ENCODE measurements at regions not wholly inside any gene's neighbourhood (a gene's known extent, or its start where the extent isn't known, plus 50 kb on each side); places are given as distances from the start of the nearest gene placed in this dataset.

DNA sequence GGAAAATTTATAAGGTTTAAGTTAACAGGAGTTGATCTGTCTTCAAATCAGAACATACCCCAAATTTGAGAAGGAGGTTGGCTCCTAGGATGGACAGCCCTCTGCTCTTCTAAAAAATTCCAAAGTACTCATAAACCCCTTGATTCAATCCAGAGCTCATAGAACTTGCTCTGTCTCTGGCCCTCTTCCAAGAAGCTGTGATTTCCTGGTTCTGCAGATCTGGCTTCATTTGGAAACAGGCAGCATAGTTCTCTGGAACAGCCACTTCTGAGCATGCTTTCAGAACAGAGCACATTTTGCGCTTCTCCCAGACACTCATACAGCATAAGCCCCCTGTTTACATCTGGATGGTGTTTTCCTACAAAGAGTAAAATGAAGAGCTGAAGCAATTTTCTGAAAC is 96.7 kb downstream of the KBTBD8 start:
- Histone ChIP-seq H4K20me1 (replicated peaks in 1 of 2; ENCODE audit: control insufficient read depth in 1 of 2, insufficient read depth in 2 of 2, low read length in 2 of 2) (no peaks in the 10 kb centered on the region), H3K4me2 (ENCODE audit: insufficient read depth in 1 of 2, low read depth in 2 of 2, low read length in 2 of 2) (no peak overlapping the region), H2BK12ac (ENCODE audit: low read depth, low read length) (no peak overlapping the region), H3K79me1 (ENCODE audit: low read depth, low read length) (no peaks in the 10 kb centered on the region), H4K5ac (ENCODE audit: insufficient read length, low read depth, low read length) (no peak overlapping the region), H3K18ac (ENCODE audit: extremely low read depth, low read length) (no peak overlapping the region), H3K27ac (ENCODE audit: low read depth, low read length) (no peak overlapping the region), H2BK120ac (replicated peaks; ENCODE audit: low read depth, low read length) (no peak overlapping the region), H3K4me1 (replicated peaks in 1 of 4; ENCODE audit: control insufficient read depth in 3 of 4, insufficient read depth in 4 of 4, low read length in 3 of 4) (peaks cover 0 to 11% (median 0%) of the 10 kb centered on the region in 4 experiments; a peak in 1 of 7 replicates), H4K8ac (ENCODE audit: extremely low read depth, insufficient read depth, low read length) (no peak overlapping the region), H4K91ac (replicated peaks; ENCODE audit: insufficient read length, low read length) (no peak overlapping the region), H2BK5ac (ENCODE audit: low read depth, low read length) (no peak overlapping the region), H3K4me3 (ENCODE audit: extremely low read depth in 1 of 4, insufficient read depth in 2 of 4, low read depth in 3 of 4, low read length in 4 of 4) (no peak overlapping the region), H3K56ac (replicated peaks; ENCODE audit: insufficient read length, low read depth, low read length) (no peak overlapping the region), H3K14ac (ENCODE audit: insufficient read length) (no peak overlapping the region), H3K27me3 (replicated peaks in 1 of 4; ENCODE audit: control insufficient read depth in 3 of 4, extremely low read depth in 1 of 4, insufficient read depth in 3 of 4, low read length in 3 of 4) (no peaks in the 10 kb centered on the region), H3K4ac (replicated peaks; ENCODE audit: insufficient read length, low read depth, low read length) (no peak overlapping the region), H3K23ac (ENCODE audit: insufficient read length) (no peak overlapping the region), H3K79me2 (ENCODE audit: control insufficient read depth in 1 of 2, insufficient read depth in 2 of 2, low read length in 2 of 2) (no peaks in the 10 kb centered on the region), H3K23me2 (ENCODE audit: low read depth, low read length) (no peaks in the 10 kb centered on the region), H2AK5ac (ENCODE audit: low read depth, low read length) (no peak overlapping the region), H2AFZ (ENCODE audit: low read length) (0 out of 2 replicates have a peak overlapping the region, but pooled peaks have one; percentile 4), H3K9ac (replicated peaks in 1 of 4; ENCODE audit: extremely low read depth in 1 of 4, low read depth in 3 of 4, low read length in 3 of 4) (no peak overlapping the region), H3K9me3 (ENCODE audit: insufficient read depth in 2 of 2, low read depth in 1 of 2, low read length in 1 of 2) (no peaks in the 10 kb centered on the region), H2BK15ac (ENCODE audit: low read length) (no peak overlapping the region), H3K36me3 (ENCODE audit: control insufficient read depth in 2 of 4, insufficient read depth in 4 of 4, low read length in 3 of 4) (no peaks in the 10 kb centered on the region), H2BK20ac (ENCODE audit: low read length) (no peak overlapping the region)
- ChIA-PET CTCF (ENCODE audit: partially characterized antibody) (interaction anchor here (0.9 to 5.0 kb wide), 3 partner anchors 15 to 122 kb away, joined by 3 to 25 read pairs (median 4); no protein-coding TSS in a partner anchor), POLR2A (ENCODE audit: partially characterized antibody) (interaction anchor here (1.1 kb wide), 1 partner anchor 17 kb away, joined by 3 read pairs; no protein-coding TSS in a partner anchor)
- DNase-seq (ENCODE audit: low read depth in 1 of 2, low spot score in 2 of 2) (no peak), FAIRE-seq (no peak)
- 95% methylated on average over 1 of the region's 1 CpG; no CpG with 5 or more reads in 1 of the 2 experiments for WGBS, 2 experiments (ENCODE audit: extremely low coverage in 1 of 2, insufficient coverage in 1 of 2, insufficient read length in 1 of 2, insufficient replicate concordance in 2 of 2, low coverage in 1 of 2, low lambda C conversion rate in 2 of 2, missing lambda C conversion rate in 1 of 2)
- TF ChIP-seq POU5F1 (IDR thresholded peaks at IDR 0.05; ENCODE audit: low read depth, low read length): no peak
- TF ChIP-seq TBP (IDR thresholded peaks at IDR 0.05; ENCODE audit: low read depth, low read length): no peak
- TF ChIP-seq NANOG (IDR thresholded peaks at IDR 0.05; ENCODE audit: insufficient read depth, low read depth, low read length, poor library complexity, severe bottlenecking): no peak
- TF ChIP-seq MAX (IDR thresholded peaks at IDR 0.05): no peak
- TF ChIP-seq TCF12 (IDR thresholded peaks at IDR 0.05; ENCODE audit: low read depth, low read length): no peak
- no peak for TF ChIP-seq TAF7 (optimal IDR thresholded peaks at IDR 0.05; ENCODE audit: borderline replicate concordance, low read depth, low read length)
- TF ChIP-seq GTF2F1 (IDR thresholded peaks at IDR 0.05; ENCODE audit: borderline replicate concordance, low read depth, low read length): no peak
- TF ChIP-seq POLR2AphosphoS5 (IDR thresholded peaks at IDR 0.05; ENCODE audit: low read depth, low read length): no peak
- TF ChIP-seq RBBP5 (IDR thresholded peaks at IDR 0.05; ENCODE audit: borderline replicate concordance, low read depth, low read length): no peak

Data from H1 (cell line).